Astrocyte (in vitro differentiated cells and primary cell): ENCODE measurements at regions not wholly inside any gene's neighbourhood (a gene's known extent, or its start where the extent isn't known, plus 50 kb on each side); places are given as distances from the start of the nearest gene placed in this dataset.

ENCODE experiments used
- DNase-seq: peaks from one replicate; pipeline ENCODE4 v3.0.0-alpha.2; 2010; ENCODE audit warnings: low read depth
- FAIRE-seq: peaks from 2 replicates; lab custom pipeline; 2011; peaks lifted over from hg19 to GRCh38; lab: Jason Lieb, UNC
- H2AFZ ChIP-seq: 2 replicates; pipeline ENCODE4 v1.6.0; 2012; ENCODE audit warnings: low read depth, low read length, inconsistent platforms
- H3K27ac ChIP-seq: 2 replicates; pipeline ENCODE4 v1.5.1; 2011; ENCODE audit warnings: low read depth, low read length, inconsistent platforms
- H3K27me3 ChIP-seq: 2 replicates; pipeline ENCODE4 v1.6.0; 2011; ENCODE audit warnings: low read length, inconsistent platforms; ENCODE audit not compliant: insufficient read depth
- H3K36me3 ChIP-seq: 2 replicates; pipeline ENCODE4 v1.5.1; 2011; ENCODE audit warnings: low read length, inconsistent platforms; ENCODE audit not compliant: insufficient read depth
- H3K4me1 ChIP-seq: 2 replicates; pipeline ENCODE4 v1.5.1; 2011; ENCODE audit warnings: low read length, inconsistent platforms; ENCODE audit not compliant: insufficient read depth
- H3K4me2 ChIP-seq: 2 replicates; pipeline ENCODE4 v1.6.0; 2012; ENCODE audit warnings: low read length, inconsistent platforms
- H3K4me3 ChIP-seq: 2 replicates; pipeline ENCODE4 v1.5.1; 2011; ENCODE audit warnings: low read depth, mild to moderate bottlenecking, low read length, inconsistent platforms; ENCODE audit not compliant: insufficient read depth
- H3K79me2 ChIP-seq: 2 replicates; pipeline ENCODE4 v1.6.0; 2012; ENCODE audit warnings: mild to moderate bottlenecking, low read length, inconsistent platforms; ENCODE audit not compliant: insufficient read depth
- H3K9ac ChIP-seq: 2 replicates; pipeline ENCODE4 v1.6.0; 2012; ENCODE audit warnings: mild to moderate bottlenecking, low read length, inconsistent platforms
- H3K9me3 ChIP-seq: 2 replicates; pipeline ENCODE4 v1.5.1; 2012; ENCODE audit warnings: low read depth, mild to moderate bottlenecking, low read length, inconsistent platforms; ENCODE audit not compliant: insufficient read depth
- H4K20me1 ChIP-seq: 2 replicates; pipeline ENCODE4 v1.6.0; 2012; ENCODE audit warnings: low read length, inconsistent platforms; ENCODE audit not compliant: insufficient read depth
- H3K27ac Mint-ChIP-seq: one replicate; pipeline ENCODE4 v1.8.0; 2021; ENCODE audit warnings: mild to moderate bottlenecking, mixed read lengths; ENCODE audit not compliant: unreplicated experiment
- H3K27me3 Mint-ChIP-seq: one replicate; pipeline ENCODE4 v1.8.0; 2021; ENCODE audit warnings: low read depth, mixed read lengths; ENCODE audit not compliant: unreplicated experiment
- H3K36me3 Mint-ChIP-seq: one replicate; pipeline ENCODE4 v1.8.0; 2021; ENCODE audit warnings: low read depth, mixed read lengths; ENCODE audit not compliant: unreplicated experiment
- H3K4me1 Mint-ChIP-seq: one replicate; pipeline ENCODE4 v1.8.0; 2021; ENCODE audit warnings: low read depth, mixed read lengths; ENCODE audit not compliant: unreplicated experiment
- H3K4me3 Mint-ChIP-seq: one replicate; pipeline ENCODE4 v1.8.0; 2021; ENCODE audit warnings: mild to moderate bottlenecking, moderate library complexity, mixed read lengths; ENCODE audit not compliant: unreplicated experiment
- H3K9me3 Mint-ChIP-seq: one replicate; pipeline ENCODE4 v1.8.0; 2021; ENCODE audit warnings: mild to moderate bottlenecking, mixed read lengths; ENCODE audit not compliant: unreplicated experiment
- CTCF ChIP-seq: IDR thresholded peaks from 2 replicates; pipeline ENCODE4 v1.5.1; 2011; ENCODE audit warnings: low read depth, mild to moderate bottlenecking, inconsistent platforms, low read length, moderate library complexity; ENCODE audit not compliant: insufficient read depth
- EZH2 ChIP-seq: IDR thresholded peaks from 2 replicates; pipeline ENCODE4 v1.6.1; 2012; ENCODE audit warnings: mild to moderate bottlenecking, low read length, inconsistent platforms; ENCODE audit not compliant: insufficient read depth

- H3K4me1 Mint-ChIP-seq = peaks cover 21% of the 10 kb centered on the region
- no peak for DNase-seq
- peaks cover 16% of the 10 kb centered on the region for H3K4me1 ChIP-seq
- H3K9me3 ChIP-seq = no peaks in the 10 kb centered on the region
- no peak for FAIRE-seq
- no peak overlapping the region for H3K9ac ChIP-seq
- H3K4me3 ChIP-seq = no peak overlapping the region
- no peaks in the 10 kb centered on the region for H3K27me3 Mint-ChIP-seq
- H3K36me3 ChIP-seq = no peaks in the 10 kb centered on the region
- H3K4me2 ChIP-seq = no peak overlapping the region
- H3K27ac Mint-ChIP-seq = no peak overlapping the region
- no peaks in the 10 kb centered on the region for H4K20me1 ChIP-seq
- no peak overlapping the region for H2AFZ ChIP-seq
- H3K79me2 ChIP-seq = no peaks in the 10 kb centered on the region
- no peaks in the 10 kb centered on the region for H3K9me3 Mint-ChIP-seq
- no peaks in the 10 kb centered on the region for H3K36me3 Mint-ChIP-seq
- no peaks in the 10 kb centered on the region for H3K27me3 ChIP-seq
- no peak for TF ChIP-seq CTCF
- TF ChIP-seq EZH2 = no peak
- no peak overlapping the region for H3K4me3 Mint-ChIP-seq
- H3K27ac ChIP-seq = no peak overlapping the region
Observed at GRCh38 chr18:70387027-70387426, 98.2 kb downstream of the SOCS6 start.

- no peak for FAIRE-seq
- no peaks in the 10 kb centered on the region for H3K9me3 Mint-ChIP-seq
Observed at GRCh38 chr18:70386582-70386981, 97.7 kb downstream of the SOCS6 start.

More at GRCh38 chr18:70386582-70386981, 97.7 kb downstream of the SOCS6 start:
- Histone ChIP-seq H3K9ac (no peak overlapping the region), H3K36me3 (no peaks in the 10 kb centered on the region), H3K4me1 (peaks cover 16% of the 10 kb centered on the region), H3K27ac (no peak overlapping the region), H3K4me3 (no peak overlapping the region), H3K9me3 (no peaks in the 10 kb centered on the region), H2AFZ (no peak overlapping the region), H3K4me2 (no peak overlapping the region), H3K79me2 (no peaks in the 10 kb centered on the region), H4K20me1 (no peaks in the 10 kb centered on the region), H3K27me3 (no peaks in the 10 kb centered on the region)
- no peak for TF ChIP-seq EZH2
- no peak for TF ChIP-seq CTCF
- no peak for DNase-seq
- Mint-ChIP-seq H3K27me3 (no peaks in the 10 kb centered on the region), H3K36me3 (no peaks in the 10 kb centered on the region), H3K4me3 (no peak overlapping the region), H3K4me1 (peaks cover 22% of the 10 kb centered on the region), H3K27ac (no peak overlapping the region)
